Erythroblast (primary cell): ENCODE measurements at regions not wholly inside any gene's neighbourhood (a gene's known extent, or its start where the extent isn't known, plus 50 kb on each side); places are given as distances from the start of the nearest gene placed in this dataset.

Experiments
- GATA1 ChIP-seq: IDR thresholded peaks from 2 replicates; pipeline ENCODE4 v1.6.1; 2011; ENCODE audit warnings: low read depth, mild to moderate bottlenecking, control low read depth, low read length, moderate library complexity
- POLR2A ChIP-seq: IDR thresholded peaks from 2 replicates; pipeline ENCODE4 v1.6.1; 2011; ENCODE audit warnings: mild to moderate bottlenecking, low read length

GRCh38 chr7:49159536-49159935, 235.2 kb downstream of the CDC14C start:
- TF ChIP-seq POLR2A (no peak), GATA1 (no peak)
